ENCODE measurements at regions not wholly inside any gene's neighbourhood (a gene's known extent, or its start where the extent isn't known, plus 50 kb on each side); places are given as distances from the start of the nearest gene placed in this dataset.
"Not testable (repeated sequence)": the region's sequence is repeated elsewhere in the genome, so short reads cannot be mapped to it uniquely, and the experiment has no call there.

GRCh38 chr2:208784774-208785173, 378.2 kb downstream of the PTH2R start:
- not testable (repeated sequence) for H3K4me3 ChIP-seq, H3K27ac ChIP-seq

- Histone ChIP-seq H3K27ac (no peak overlapping the region), H3K4me3 (no peak overlapping the region)
Measured at GRCh38 chr2:208791257-208791656, 384.7 kb downstream of the PTH2R start.

GRCh38 chr2:208792766-208793165, 386.2 kb downstream of the PTH2R start:
- Histone ChIP-seq H3K27ac (no peak overlapping the region), H3K4me3 (no peak overlapping the region)

- Histone ChIP-seq H3K4me3 (no peak overlapping the region), H3K27ac (no peak overlapping the region)
Measured at GRCh38 chr2:208793434-208793833, 386.8 kb downstream of the PTH2R start.

GRCh38 chr2:208794288-208794975, 387.8 kb downstream of the PTH2R start:
- H3K27ac ChIP-seq: no peak overlapping the region

GRCh38 chr2:208798698-208799097, 392.1 kb downstream of the PTH2R start:
- no peak overlapping the region for H3K4me3 ChIP-seq
- no peak overlapping the region for H3K27ac ChIP-seq

More at GRCh38 chr2:208794288-208794975, 387.8 kb downstream of the PTH2R start:
- no peak overlapping the region for H3K4me3 ChIP-seq

GRCh38 chr2:208799397-208799796, 392.8 kb downstream of the PTH2R start:
- no peak overlapping the region for H3K27ac ChIP-seq

GRCh38 chr2:208800887-208801286, 394.3 kb downstream of the PTH2R start:
- not testable (repeated sequence) for H3K27ac ChIP-seq, H3K4me3 ChIP-seq

More at GRCh38 chr2:208799397-208799796, 392.8 kb downstream of the PTH2R start:
- H3K4me3 ChIP-seq: no peak overlapping the region

GRCh38 chr2:208807756-208808155, 401.2 kb downstream of the PTH2R start:
- Histone ChIP-seq H3K27ac (no peak overlapping the region), H3K4me3 (no peak overlapping the region)

GRCh38 chr2:208811885-208812284, 405.3 kb downstream of the PTH2R start:
- H3K27ac ChIP-seq, H3K4me3 ChIP-seq: not testable (repeated sequence)

- no peak overlapping the region for H3K27ac ChIP-seq
- no peak overlapping the region for H3K4me3 ChIP-seq
Measured at GRCh38 chr2:208819190-208819589, 412.6 kb downstream of the PTH2R start.

GRCh38 chr2:208820014-208820688, 413.6 kb downstream of the PTH2R start:
- no peak overlapping the region for H3K4me3 ChIP-seq
- no peak overlapping the region for H3K27ac ChIP-seq

GRCh38 chr2:208827109-208827508, 420.5 kb downstream of the PTH2R start:
- Histone ChIP-seq H3K4me3 (no peak overlapping the region), H3K27ac (no peak overlapping the region)

- Histone ChIP-seq H3K27ac (no peak overlapping the region), H3K4me3 (no peak overlapping the region)
Measured at GRCh38 chr2:208827549-208828221, 421.1 kb downstream of the PTH2R start.

GRCh38 chr2:208830203-208830602, 423.6 kb downstream of the PTH2R start:
- H3K4me3 ChIP-seq: no peak overlapping the region

GRCh38 chr2:208847651-208848050, 441.1 kb downstream of the PTH2R start:
- no peak overlapping the region for H3K27ac ChIP-seq

More at GRCh38 chr2:208830203-208830602, 423.6 kb downstream of the PTH2R start:
- no peak overlapping the region for H3K27ac ChIP-seq

GRCh38 chr2:208854717-208855116, 448.1 kb downstream of the PTH2R start:
- H3K4me3 ChIP-seq: no peak overlapping the region
- H3K27ac ChIP-seq: no peak overlapping the region

More at GRCh38 chr2:208847651-208848050, 441.1 kb downstream of the PTH2R start:
- H3K4me3 ChIP-seq: no peak overlapping the region

GRCh38 chr2:208867374-208867773, 460.8 kb downstream of the PTH2R start:
- Histone ChIP-seq H3K4me3 (no peak overlapping the region), H3K27ac (no peak overlapping the region)

GRCh38 chr2:208872591-208872990, 466.0 kb downstream of the PTH2R start:
- no peak overlapping the region for H3K4me3 ChIP-seq

GRCh38 chr2:208879666-208880065, 473.1 kb downstream of the PTH2R start:
- Histone ChIP-seq H3K4me3 (no peak overlapping the region), H3K27ac (no peak overlapping the region)

More at GRCh38 chr2:208872591-208872990, 466.0 kb downstream of the PTH2R start:
- no peak overlapping the region for H3K27ac ChIP-seq

GRCh38 chr2:208880171-208880570, 473.6 kb downstream of the PTH2R start:
- Histone ChIP-seq H3K27ac (no peak overlapping the region), H3K4me3 (no peak overlapping the region)

All from skin epidermis (tissue), 12 donors.